RPMI8226 (cell line): ENCODE measurements at regions not wholly inside any gene's neighbourhood (a gene's known extent, or its start where the extent isn't known, plus 50 kb on each side); places are given as distances from the start of the nearest gene placed in this dataset.

Experiments used
- DNase-seq: peaks from one replicate; pipeline ENCODE4 v3.0.0-alpha.2; 2015

- no peak for DNase-seq
These were observed 129.3 kb upstream of the TENM4 start for GRCh38 chr11:79570104-79570503.

GRCh38 chr11:79564288-79564925, 123.6 kb upstream of the TENM4 start:
- no peak for DNase-seq

- no peak for DNase-seq
These were observed 120.7 kb upstream of the TENM4 start for GRCh38 chr11:79561496-79561895.

GRCh38 chr11:79550809-79551208, 110.0 kb upstream of the TENM4 start:
- no peak for DNase-seq

- DNase-seq, result no peak
These were observed 106.4 kb upstream of the TENM4 start for GRCh38 chr11:79547256-79547655.

GRCh38 chr11:79546351-79546750, 105.5 kb upstream of the TENM4 start:
- DNase-seq, result no peak

- no peak for DNase-seq
These were observed 103.5 kb upstream of the TENM4 start for GRCh38 chr11:79544361-79544760.

GRCh38 chr11:79543101-79543500, 102.3 kb upstream of the TENM4 start:
- no peak for DNase-seq

GRCh38 chr11:79541466-79541865, 100.6 kb upstream of the TENM4 start:
- DNase-seq, result no peak

- DNase-seq, result no peak
These were observed 97.9 kb upstream of the TENM4 start for GRCh38 chr11:79538775-79539174.

GRCh38 chr11:79536155-79536917, 95.5 kb upstream of the TENM4 start:
- no peak for DNase-seq

- DNase-seq, result no peak
These were observed 94.8 kb upstream of the TENM4 start for GRCh38 chr11:79535606-79536005.

GRCh38 chr11:79525257-79525656, 84.4 kb upstream of the TENM4 start:
- no peak for DNase-seq

GRCh38 chr11:79522626-79523025, 81.8 kb upstream of the TENM4 start:
- no peak for DNase-seq

- no peak for DNase-seq
These were observed 79.3 kb upstream of the TENM4 start for GRCh38 chr11:79520086-79520485.

GRCh38 chr11:79515781-79516180, 75.0 kb upstream of the TENM4 start:
- no peak for DNase-seq

GRCh38 chr11:79514695-79515094, 73.9 kb upstream of the TENM4 start:
- DNase-seq, result no peak

GRCh38 chr11:79514290-79514689, 73.5 kb upstream of the TENM4 start:
- no peak for DNase-seq

- DNase-seq, result no peak
These were observed 72.1 kb upstream of the TENM4 start for GRCh38 chr11:79512706-79513469.

- DNase-seq, result no peak
These were observed 70.1 kb upstream of the TENM4 start for GRCh38 chr11:79510960-79511359.

GRCh38 chr11:79508461-79508860, 67.6 kb upstream of the TENM4 start:
- DNase-seq, result no peak

- no peak for DNase-seq
These were observed 66.9 kb upstream of the TENM4 start for GRCh38 chr11:79507706-79508105.

- DNase-seq, result no peak
These were observed 66.0 kb upstream of the TENM4 start for GRCh38 chr11:79506734-79507344.

GRCh38 chr11:79506124-79506523, 65.3 kb upstream of the TENM4 start:
- no peak for DNase-seq
